SK-N-SH (cell line): ENCODE measurements at regions not wholly inside any gene's neighbourhood (a gene's known extent, or its start where the extent isn't known, plus 50 kb on each side); places are given as distances from the start of the nearest gene placed in this dataset.

Experiments
- CTCF ChIA-PET: fragments of 300-600, 350-600 bp; formaldehyde crosslinking; extraction: SDS; loops from one replicate; lab custom pipeline; 2021; lab: Yijun Ruan, JAX
- POLR2A ChIA-PET: fragments of 350-600 bp; sonication (Branson Sonifier 250); formaldehyde crosslinking; extraction: SDS; loops from one replicate; lab custom pipeline; 2020; ENCODE audit warnings: antibody characterized with exemption, inconsistent platforms; lab: Yijun Ruan, JAX
- DNase-seq: peaks from one replicate; pipeline ENCODE4 v3.0.0; 2012
- H2AFZ ChIP-seq: fragments of 200-600 bp; sonication (generic); 2 replicates; pipeline ENCODE4 v1.8.1; 2016; ENCODE audit warnings: antibody characterized with exemption, mild to moderate bottlenecking, low read depth
- H3F3A ChIP-seq: fragments of 200-600 bp; sonication (generic); replicated peaks from 2 replicates; pipeline ENCODE3; 2016; ENCODE audit warnings: antibody characterized with exemption, mild to moderate bottlenecking; ENCODE audit not compliant: insufficient read depth
- H3K27ac ChIP-seq, 2 experiments: fragments of 200-500 bp in 1 of 2; fragments of 200-600 bp in 1 of 2; sonication (Bioruptor generic) in 1 of 2; sonication (generic), shearing (Covaris generic) in 1 of 2; 2 replicates each; pipeline versions ENCODE4 v1.5.1 to v1.6.1; 2014 to 2016; ENCODE audit warnings: low read depth in 2 of 2, inconsistent platforms in 1 of 2, low read length in 1 of 2, mild to moderate bottlenecking in 1 of 2, mixed read lengths in 1 of 2
- H3K27me3 ChIP-seq: fragments of 200-600 bp; sonication (generic), shearing (Covaris generic); 2 replicates; pipeline ENCODE4 v1.6.1; 2016; ENCODE audit warnings: mixed run types; ENCODE audit not compliant: insufficient read depth
- H3K36me3 ChIP-seq, 2 experiments: fragments of 200-500 bp in 1 of 2; fragments of 200-600 bp in 1 of 2; sonication (Bioruptor generic) in 1 of 2; sonication (generic) in 1 of 2; replicated peaks in 1 of 2; 2 replicates each; pipeline versions ENCODE3 to v1.5.1; 2014 to 2016; ENCODE audit warnings: low read length in 1 of 2, mild to moderate bottlenecking in 1 of 2; ENCODE audit not compliant: insufficient read depth in 2 of 2, control insufficient read depth in 1 of 2
- H3K4me1 ChIP-seq, 2 experiments: fragments of 200-500 bp in 1 of 2; fragments of 200-600 bp in 1 of 2; sonication (Bioruptor generic) in 1 of 2; sonication (generic), shearing (Covaris generic) in 1 of 2; 2 replicates each; pipeline versions ENCODE4 v1.5.1 to v1.6.1; 2014 to 2016; ENCODE audit warnings: low read depth in 1 of 2, low read length in 1 of 2, mixed run types in 1 of 2; ENCODE audit not compliant: insufficient read depth in 2 of 2, control insufficient read depth in 1 of 2
- H3K4me2 ChIP-seq: fragments of 200-600 bp; sonication (generic), shearing (Covaris generic); 2 replicates; pipeline ENCODE4 v1.6.1; 2017; ENCODE audit warnings: mixed run types
- H3K4me3 ChIP-seq, 2 experiments: fragments of 200-500 bp in 1 of 2; fragments of 200-600 bp in 1 of 2; sonication (Bioruptor generic) in 1 of 2; sonication (generic), shearing (Covaris generic) in 1 of 2; 2 replicates each; pipeline versions ENCODE4 v1.5.1 to v1.8.1; 2014 to 2016; ENCODE audit warnings: low read depth in 2 of 2, inconsistent platforms in 1 of 2, low read length in 1 of 2, mild to moderate bottlenecking in 1 of 2, mixed read lengths in 1 of 2, moderate library complexity in 1 of 2
- H3K79me2 ChIP-seq: fragments of 200-600 bp; sonication (generic); 2 replicates; pipeline ENCODE4 v1.8.1; 2017; ENCODE audit warnings: mild to moderate bottlenecking; ENCODE audit not compliant: insufficient read depth
- H3K9ac ChIP-seq: fragments of 200-600 bp; sonication (generic); 2 replicates; pipeline ENCODE4 v1.6.1; 2017; ENCODE audit warnings: mixed run types
- H3K9me2 ChIP-seq: fragments of 200-600 bp; sonication (generic); 2 replicates; pipeline ENCODE4 v1.6.1; 2017; ENCODE audit warnings: mixed run types
- H3K9me3 ChIP-seq: fragments of 200-600 bp; sonication (generic); 2 replicates; pipeline ENCODE4 v1.6.1; 2017; ENCODE audit warnings: mixed run types, mild to moderate bottlenecking, moderate library complexity
- H4K20me1 ChIP-seq: fragments of 200-600 bp; sonication (generic); 2 replicates; pipeline ENCODE4 v1.6.1; 2017; ENCODE audit warnings: mild to moderate bottlenecking, mixed run types; ENCODE audit not compliant: insufficient read depth
- ELF1 ChIP-seq: IDR thresholded peaks from 2 replicates; pipeline ENCODE4 v1.4.0; 2012
- IRF3 ChIP-seq: fragments of 150-350 bp; IDR thresholded peaks from 2 replicates; pipeline ENCODE4 v1.6.1; 2016; ENCODE audit warnings: mild to moderate bottlenecking, low read depth, low read length
- SIN3A ChIP-seq: IDR thresholded peaks from 2 replicates; pipeline ENCODE4 v1.6.1; 2012; ENCODE audit warnings: low read depth, mild to moderate bottlenecking, low read length, moderate library complexity, borderline replicate concordance
- TEAD4 ChIP-seq: IDR thresholded peaks from 2 replicates; pipeline ENCODE4 v1.4.0; 2012; ENCODE audit warnings: mild to moderate bottlenecking, borderline replicate concordance; ENCODE audit not compliant: insufficient read depth
- USF1 ChIP-seq: IDR thresholded peaks from 2 replicates; pipeline ENCODE4 v1.4.0; 2012; ENCODE audit warnings: low read depth, borderline replicate concordance
- YY1 ChIP-seq: IDR thresholded peaks from 2 replicates; pipeline ENCODE4 v1.4.0; 2012; ENCODE audit warnings: low read depth, mild to moderate bottlenecking
- WGBS: methylation state at CpG from one replicate; pipeline ENCODE4 v1.1.6; 2017; ENCODE audit warnings: low lambda C conversion rate; 5-methylcytosine and 5-hydroxymethylcytosine counted together
- TF ChIP-seq, protein P1 (sequence below): IDR thresholded peaks from 2 replicates; pipeline ENCODE4 v1.6.1; 2012; ENCODE audit warnings: mild to moderate bottlenecking, low read depth, low read length, moderate library complexity
- TF ChIP-seq, protein P2 (sequence below): fragments of 200-600 bp; sonication (generic); IDR thresholded peaks from 2 replicates; pipeline ENCODE4 v1.6.1; 2017; ENCODE audit warnings: antibody characterized with exemption, mild to moderate bottlenecking, moderate library complexity
- TF ChIP-seq, protein P3 (sequence below): IDR thresholded peaks from 2 replicates; pipeline ENCODE4; 2012

DNA sequence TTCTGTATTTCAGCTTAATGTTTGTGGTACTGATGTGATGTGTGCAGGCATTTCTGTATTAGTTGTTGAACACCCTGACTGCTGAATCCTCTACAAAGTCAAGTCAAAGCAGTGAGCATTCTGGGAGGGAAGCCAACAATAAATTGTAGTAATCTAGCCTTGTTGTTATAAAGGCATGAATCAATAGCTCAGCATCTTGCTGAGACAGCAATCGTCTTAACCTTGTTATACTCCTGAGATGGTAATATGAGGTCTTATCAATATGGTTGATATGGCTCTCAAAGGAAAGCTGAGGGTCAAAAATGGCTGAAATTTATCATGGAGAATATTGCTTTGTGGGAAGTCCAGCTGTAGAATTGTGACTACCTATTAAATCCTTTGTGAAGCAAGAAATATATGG is 299.4 kb downstream of the DNAJB9 start (continued):
- no peak for TF ChIP-seq TEAD4
- TF ChIP-seq YY1: no peak
- TF ChIP-seq, protein P1, sequence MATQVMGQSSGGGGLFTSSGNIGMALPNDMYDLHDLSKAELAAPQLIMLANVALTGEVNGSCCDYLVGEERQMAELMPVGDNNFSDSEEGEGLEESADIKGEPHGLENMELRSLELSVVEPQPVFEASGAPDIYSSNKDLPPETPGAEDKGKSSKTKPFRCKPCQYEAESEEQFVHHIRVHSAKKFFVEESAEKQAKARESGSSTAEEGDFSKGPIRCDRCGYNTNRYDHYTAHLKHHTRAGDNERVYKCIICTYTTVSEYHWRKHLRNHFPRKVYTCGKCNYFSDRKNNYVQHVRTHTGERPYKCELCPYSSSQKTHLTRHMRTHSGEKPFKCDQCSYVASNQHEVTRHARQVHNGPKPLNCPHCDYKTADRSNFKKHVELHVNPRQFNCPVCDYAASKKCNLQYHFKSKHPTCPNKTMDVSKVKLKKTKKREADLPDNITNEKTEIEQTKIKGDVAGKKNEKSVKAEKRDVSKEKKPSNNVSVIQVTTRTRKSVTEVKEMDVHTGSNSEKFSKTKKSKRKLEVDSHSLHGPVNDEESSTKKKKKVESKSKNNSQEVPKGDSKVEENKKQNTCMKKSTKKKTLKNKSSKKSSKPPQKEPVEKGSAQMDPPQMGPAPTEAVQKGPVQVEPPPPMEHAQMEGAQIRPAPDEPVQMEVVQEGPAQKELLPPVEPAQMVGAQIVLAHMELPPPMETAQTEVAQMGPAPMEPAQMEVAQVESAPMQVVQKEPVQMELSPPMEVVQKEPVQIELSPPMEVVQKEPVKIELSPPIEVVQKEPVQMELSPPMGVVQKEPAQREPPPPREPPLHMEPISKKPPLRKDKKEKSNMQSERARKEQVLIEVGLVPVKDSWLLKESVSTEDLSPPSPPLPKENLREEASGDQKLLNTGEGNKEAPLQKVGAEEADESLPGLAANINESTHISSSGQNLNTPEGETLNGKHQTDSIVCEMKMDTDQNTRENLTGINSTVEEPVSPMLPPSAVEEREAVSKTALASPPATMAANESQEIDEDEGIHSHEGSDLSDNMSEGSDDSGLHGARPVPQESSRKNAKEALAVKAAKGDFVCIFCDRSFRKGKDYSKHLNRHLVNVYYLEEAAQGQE: no peak

DNA sequence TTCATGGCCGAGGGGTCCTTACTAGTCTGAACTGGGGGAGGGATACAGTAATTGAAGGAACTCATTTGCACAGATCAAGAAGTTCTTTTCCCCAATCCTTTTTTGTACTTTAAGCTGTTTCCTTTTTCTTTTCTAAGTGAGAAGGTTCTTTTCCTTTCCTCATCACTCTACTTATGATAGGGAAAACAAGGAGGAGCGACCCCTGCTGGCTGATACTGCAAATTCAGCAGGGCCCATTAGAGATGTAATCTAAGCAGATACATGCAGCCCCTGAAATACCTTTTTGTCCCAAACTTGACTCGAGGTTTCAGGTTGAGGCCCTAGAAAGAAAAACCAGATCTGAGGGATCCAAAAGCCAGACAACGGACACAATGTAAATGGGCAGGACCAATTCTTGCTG is 305.5 kb downstream of the DNAJB9 start:
- peak; percentile 14 for DNase-seq
- no peaks in the 10 kb centered on the region for H3K27me3 ChIP-seq
- CTCF ChIA-PET: no interaction called here
- no peaks in the 10 kb centered on the region; the same call in 1 of the 2 replicates for H3K9me3 ChIP-seq
- no peak overlapping the region for H2AFZ ChIP-seq
- H3K4me2 ChIP-seq: no peak overlapping the region
- no peaks in the 10 kb centered on the region for H4K20me1 ChIP-seq
- no peak overlapping the region for H3K27ac ChIP-seq
- no peak overlapping the region for H3K9ac ChIP-seq
- no peaks in the 10 kb centered on the region for H3K4me1 ChIP-seq
- WGBS: 17% methylated on average over 4 of the region's 4 CpGs
- no peaks in the 10 kb centered on the region for H3F3A ChIP-seq
- TF ChIP-seq, protein P2, sequence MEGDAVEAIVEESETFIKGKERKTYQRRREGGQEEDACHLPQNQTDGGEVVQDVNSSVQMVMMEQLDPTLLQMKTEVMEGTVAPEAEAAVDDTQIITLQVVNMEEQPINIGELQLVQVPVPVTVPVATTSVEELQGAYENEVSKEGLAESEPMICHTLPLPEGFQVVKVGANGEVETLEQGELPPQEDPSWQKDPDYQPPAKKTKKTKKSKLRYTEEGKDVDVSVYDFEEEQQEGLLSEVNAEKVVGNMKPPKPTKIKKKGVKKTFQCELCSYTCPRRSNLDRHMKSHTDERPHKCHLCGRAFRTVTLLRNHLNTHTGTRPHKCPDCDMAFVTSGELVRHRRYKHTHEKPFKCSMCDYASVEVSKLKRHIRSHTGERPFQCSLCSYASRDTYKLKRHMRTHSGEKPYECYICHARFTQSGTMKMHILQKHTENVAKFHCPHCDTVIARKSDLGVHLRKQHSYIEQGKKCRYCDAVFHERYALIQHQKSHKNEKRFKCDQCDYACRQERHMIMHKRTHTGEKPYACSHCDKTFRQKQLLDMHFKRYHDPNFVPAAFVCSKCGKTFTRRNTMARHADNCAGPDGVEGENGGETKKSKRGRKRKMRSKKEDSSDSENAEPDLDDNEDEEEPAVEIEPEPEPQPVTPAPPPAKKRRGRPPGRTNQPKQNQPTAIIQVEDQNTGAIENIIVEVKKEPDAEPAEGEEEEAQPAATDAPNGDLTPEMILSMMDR: peak; percentile 48
- TF ChIP-seq, protein P3, sequence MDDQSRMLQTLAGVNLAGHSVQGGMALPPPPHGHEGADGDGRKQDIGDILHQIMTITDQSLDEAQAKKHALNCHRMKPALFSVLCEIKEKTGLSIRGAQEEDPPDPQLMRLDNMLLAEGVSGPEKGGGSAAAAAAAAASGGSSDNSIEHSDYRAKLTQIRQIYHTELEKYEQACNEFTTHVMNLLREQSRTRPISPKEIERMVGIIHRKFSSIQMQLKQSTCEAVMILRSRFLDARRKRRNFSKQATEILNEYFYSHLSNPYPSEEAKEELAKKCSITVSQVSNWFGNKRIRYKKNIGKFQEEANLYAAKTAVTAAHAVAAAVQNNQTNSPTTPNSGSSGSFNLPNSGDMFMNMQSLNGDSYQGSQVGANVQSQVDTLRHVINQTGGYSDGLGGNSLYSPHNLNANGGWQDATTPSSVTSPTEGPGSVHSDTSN: no peak
- H3K36me3 ChIP-seq: no peaks in the 10 kb centered on the region
- no peaks in the 10 kb centered on the region for H3K79me2 ChIP-seq
- POLR2A ChIA-PET: no interaction called here
- H3K9me2 ChIP-seq: no peaks in the 10 kb centered on the region
- H3K4me3 ChIP-seq: no peak overlapping the region

DNA sequence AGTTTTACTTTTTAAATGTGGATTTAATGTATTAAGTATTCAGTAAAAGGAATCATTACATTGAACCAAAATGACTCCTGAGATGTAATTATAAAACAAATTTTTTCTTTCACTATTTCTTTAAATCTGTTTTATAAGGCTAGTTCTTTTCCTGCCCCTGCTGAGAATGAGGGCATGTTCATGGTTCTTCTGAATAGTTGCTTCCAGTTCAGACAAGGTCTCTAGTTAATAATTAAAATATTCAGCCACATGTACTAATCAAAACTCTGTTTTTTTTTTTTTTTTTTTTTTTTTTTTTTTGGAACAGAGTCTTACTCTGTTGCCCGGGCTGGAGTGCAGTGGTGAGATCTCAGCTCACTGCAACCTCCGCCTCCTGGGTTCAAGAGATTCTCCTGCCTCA is 321.2 kb downstream of the DNAJB9 start:
- 21% methylated on average over 2 of the region's 2 CpGs for WGBS
- Histone ChIP-seq H3F3A (no peaks in the 10 kb centered on the region), H3K4me3 (no peak overlapping the region), H3K9me2 (no peaks in the 10 kb centered on the region), H3K36me3 (no peaks in the 10 kb centered on the region), H3K27ac (no peak overlapping the region), H4K20me1 (no peaks in the 10 kb centered on the region), H3K79me2 (no peaks in the 10 kb centered on the region), H3K9me3 (0 out of 2 replicates have a peak, but pooled peaks cover 8% of the 10 kb centered on the region), H3K4me2 (no peak overlapping the region), H3K4me1 (no peaks in the 10 kb centered on the region), H3K9ac (no peak overlapping the region), H3K27me3 (no peaks in the 10 kb centered on the region), H2AFZ (no peak overlapping the region)
- POLR2A ChIA-PET: no interaction called here
- CTCF ChIA-PET: no interaction called here
- TF ChIP-seq ELF1: no peak
- TF ChIP-seq USF1: no peak
- TF ChIP-seq SIN3A: no peak
- TF ChIP-seq IRF3: no peak
- DNase-seq: no peak
